ENCODE measurements at regions not wholly inside any gene's neighbourhood (a gene's known extent, or its start where the extent isn't known, plus 50 kb on each side); places are given as distances from the start of the nearest gene placed in this dataset.

- TF ChIP-seq CTCF (IDR thresholded peaks at IDR 0.05) (no peak), ZFX (IDR thresholded peaks at IDR 0.05; ENCODE audit: borderline replicate concordance) (no peak)
- H3K27ac ChIP-seq, result no peak overlapping the region
Observed at GRCh38 chr10:105545101-105545500, 904.0 kb downstream of the SORCS3 start.

- TF ChIP-seq ZFX (IDR thresholded peaks at IDR 0.05; ENCODE audit: borderline replicate concordance) (no peak), CTCF (IDR thresholded peaks at IDR 0.05) (no peak)
- H3K27ac ChIP-seq, result no peak overlapping the region
Observed at GRCh38 chr10:105540381-105540780, 899.3 kb downstream of the SORCS3 start.

- H3K27ac ChIP-seq, result no peak overlapping the region
- TF ChIP-seq ZFX (IDR thresholded peaks at IDR 0.05; ENCODE audit: borderline replicate concordance) (no peak), CTCF (IDR thresholded peaks at IDR 0.05) (no peak)
Observed at GRCh38 chr10:105538874-105539273, 897.8 kb downstream of the SORCS3 start.

DNA sequence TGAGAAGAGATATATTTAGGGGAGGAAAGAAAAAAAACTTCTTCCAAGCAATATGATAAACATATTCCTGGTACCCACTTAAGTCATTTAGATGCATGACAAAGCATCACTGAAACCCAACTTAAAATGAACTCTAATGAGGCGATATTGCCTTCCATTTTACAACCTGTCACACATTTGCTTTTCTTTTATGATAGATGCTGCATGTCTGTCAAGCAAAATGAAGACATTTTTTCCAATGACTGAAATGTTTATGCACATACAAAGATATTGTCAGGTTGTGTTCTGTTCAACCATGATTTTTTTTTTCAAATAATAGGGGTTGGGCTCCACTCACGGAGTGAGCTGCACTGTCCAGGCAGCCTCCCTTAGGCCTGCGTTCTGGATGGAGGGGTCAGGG lies 894.4 kb downstream of the SORCS3 start:
- TF ChIP-seq ZFX (IDR thresholded peaks at IDR 0.05; ENCODE audit: borderline replicate concordance) (no peak), CTCF (IDR thresholded peaks at IDR 0.05) (no peak)
- H3K27ac ChIP-seq, result no peak overlapping the region

GRCh38 chr10:105534086-105534485 lies 893.0 kb downstream of the SORCS3 start:
- H3K27ac ChIP-seq, result no peak overlapping the region
- TF ChIP-seq CTCF (IDR thresholded peaks at IDR 0.05) (no peak), ZFX (IDR thresholded peaks at IDR 0.05; ENCODE audit: borderline replicate concordance) (no peak)

DNA sequence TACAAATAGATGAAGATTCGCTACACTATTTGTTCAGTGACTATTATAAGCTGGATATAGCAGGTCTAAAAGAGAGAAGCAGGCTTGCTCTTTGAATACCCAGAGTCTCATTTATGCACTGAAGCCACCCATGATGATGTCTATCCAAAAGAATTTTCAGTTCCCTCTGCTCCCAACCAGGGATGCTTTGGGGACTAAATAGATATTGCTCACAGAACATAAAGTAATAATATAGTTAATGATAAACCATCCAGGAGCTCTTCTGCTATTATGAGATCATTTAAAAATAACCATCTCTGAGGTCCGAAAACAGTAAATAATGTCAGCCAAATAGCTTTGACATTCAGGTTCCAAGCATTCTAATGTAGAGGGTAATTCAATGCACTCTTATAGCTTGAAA lies 875.4 kb downstream of the SORCS3 start:
- no peak for TF ChIP-seq ZFX (IDR thresholded peaks at IDR 0.05; ENCODE audit: borderline replicate concordance)
- no peak for TF ChIP-seq CTCF (IDR thresholded peaks at IDR 0.05)
- no peak overlapping the region for H3K27ac ChIP-seq

- TF ChIP-seq ZFX (IDR thresholded peaks at IDR 0.05; ENCODE audit: borderline replicate concordance) (no peak), CTCF (IDR thresholded peaks at IDR 0.05) (no peak)
Observed at GRCh38 chr10:105514106-105514505, 873.0 kb downstream of the SORCS3 start.

More at GRCh38 chr10:105514106-105514505, 873.0 kb downstream of the SORCS3 start:
- H3K27ac ChIP-seq, result no peak overlapping the region

All from 22Rv1 (cell line).